PFSK-1 (cell line): ENCODE measurements at regions not wholly inside any gene's neighbourhood (a gene's known extent, or its start where the extent isn't known, plus 50 kb on each side); places are given as distances from the start of the nearest gene placed in this dataset.

ENCODE experiments used
- POLR2AphosphoS5 ChIP-seq: IDR thresholded peaks from 2 replicates; pipeline ENCODE4 v1.6.1; 2012; ENCODE audit warnings: low read depth, mild to moderate bottlenecking, control low read depth, low read length, moderate library complexity
- REST ChIP-seq, 2 experiments: IDR thresholded peaks; 2 replicates each; pipeline versions ENCODE4 v1.6.1 to v1.8.0; 2011 to 2012; ENCODE audit warnings: low read depth in 2 of 2, low read length in 2 of 2, control low read depth in 1 of 2, inconsistent platforms in 1 of 2, mild to moderate bottlenecking in 1 of 2, moderate library complexity in 1 of 2; ENCODE audit not compliant: insufficient read depth in 1 of 2
- TAF1 ChIP-seq: IDR thresholded peaks from 2 replicates; pipeline ENCODE4 v1.6.1; 2012; ENCODE audit warnings: low read length, control low read depth, borderline replicate concordance; ENCODE audit not compliant: insufficient read depth

- no peak for TF ChIP-seq POLR2AphosphoS5
- TF ChIP-seq TAF1 = no peak
- TF ChIP-seq REST (IDR thresholded peaks at IDR 0.05; ENCODE audit: insufficient read depth in 1 of 2, low read depth in 2 of 2, low read length in 2 of 2) = no peak
Measured at GRCh38 chr1:224565611-224566406, 50.3 kb upstream of the CNIH3 start.
